ENCODE measurements at regions not wholly inside any gene's neighbourhood (a gene's known extent, or its start where the extent isn't known, plus 50 kb on each side); places are given as distances from the start of the nearest gene placed in this dataset.
A peak's percentile ranks its signal among the peaks of the same experiment; 100 is the strongest.

- DNase-seq (ENCODE audit: extremely low spot score, unreplicated experiment) = no peak
- no peak for TF ChIP-seq CTCF (IDR thresholded peaks at IDR 0.05)
- Mint-ChIP-seq H3K27me3 (ENCODE audit: unreplicated experiment) (peaks cover 6% of the 10 kb centered on the region), H3K4me3 (ENCODE audit: unreplicated experiment) (no peak overlapping the region), H3K36me3 (ENCODE audit: unreplicated experiment) (no peaks in the 10 kb centered on the region), H3K9me3 (ENCODE audit: unreplicated experiment) (no peaks in the 10 kb centered on the region), H3K4me1 (ENCODE audit: unreplicated experiment) (peaks cover 12% of the 10 kb centered on the region), H3K27ac (ENCODE audit: unreplicated experiment) (no peak overlapping the region)
Measured at GRCh38 chr7:96599288-96599936, 110.2 kb downstream of the SEM1 start.

GRCh38 chr7:96598421-96598820 is 111.2 kb downstream of the SEM1 start:
- Mint-ChIP-seq H3K27me3 (ENCODE audit: unreplicated experiment) (peaks cover 6% of the 10 kb centered on the region), H3K4me1 (ENCODE audit: unreplicated experiment) (peaks cover 12% of the 10 kb centered on the region), H3K9me3 (ENCODE audit: unreplicated experiment) (no peaks in the 10 kb centered on the region), H3K4me3 (ENCODE audit: unreplicated experiment) (no peak overlapping the region), H3K36me3 (ENCODE audit: unreplicated experiment) (no peaks in the 10 kb centered on the region), H3K27ac (ENCODE audit: unreplicated experiment) (no peak overlapping the region)
- DNase-seq (ENCODE audit: extremely low spot score, unreplicated experiment) = no peak
- TF ChIP-seq CTCF (IDR thresholded peaks at IDR 0.05) = no peak

- no peak for DNase-seq (ENCODE audit: extremely low spot score, unreplicated experiment)
- H3K36me3 Mint-ChIP-seq (ENCODE audit: unreplicated experiment) = no peaks in the 10 kb centered on the region
- TF ChIP-seq CTCF (IDR thresholded peaks at IDR 0.05) = peak; percentile 28
- H3K27me3 Mint-ChIP-seq (ENCODE audit: unreplicated experiment) = peaks cover 14% of the 10 kb centered on the region
- no peaks in the 10 kb centered on the region for H3K9me3 Mint-ChIP-seq (ENCODE audit: unreplicated experiment)
- no peak overlapping the region for H3K4me3 Mint-ChIP-seq (ENCODE audit: unreplicated experiment)
- peaks cover 19% of the 10 kb centered on the region for H3K4me1 Mint-ChIP-seq (ENCODE audit: unreplicated experiment)
- no peak overlapping the region for H3K27ac Mint-ChIP-seq (ENCODE audit: unreplicated experiment)
Measured at GRCh38 chr7:96596120-96596826, 113.4 kb downstream of the SEM1 start.

- Mint-ChIP-seq H3K36me3 (ENCODE audit: unreplicated experiment) (no peaks in the 10 kb centered on the region), H3K27ac (ENCODE audit: unreplicated experiment) (no peak overlapping the region), H3K4me1 (ENCODE audit: unreplicated experiment) (peaks cover 14% of the 10 kb centered on the region), H3K9me3 (ENCODE audit: unreplicated experiment) (no peaks in the 10 kb centered on the region), H3K4me3 (ENCODE audit: unreplicated experiment) (no peak overlapping the region), H3K27me3 (ENCODE audit: unreplicated experiment) (peaks cover 11% of the 10 kb centered on the region)
- no peak for DNase-seq (ENCODE audit: extremely low spot score, unreplicated experiment)
- TF ChIP-seq CTCF (IDR thresholded peaks at IDR 0.05) = no peak
Measured at GRCh38 chr7:96591900-96592676, 117.6 kb downstream of the SEM1 start.

Measured in osteocyte (in vitro differentiated cells).